Glomerular visceral epithelial cell (primary cell): ENCODE measurements at regions not wholly inside any gene's neighbourhood (a gene's known extent, or its start where the extent isn't known, plus 50 kb on each side); places are given as distances from the start of the nearest gene placed in this dataset.
"Not testable (repeated sequence)": the region's sequence is repeated elsewhere in the genome, so short reads cannot be mapped to it uniquely, and the experiment has no call there.

Experiments
- DNase-seq: peaks from one replicate; pipeline ENCODE4 v3.0.0-alpha.2; 2016; ENCODE audit errors: extremely low spot score

GRCh38 chr1:148432318-148432717, 50.8 kb downstream of the PPIAL4G start:
- DNase-seq = not testable (repeated sequence)

GRCh38 chr1:148429856-148430255, 53.2 kb downstream of the PPIAL4G start:
- DNase-seq = not testable (repeated sequence)

GRCh38 chr1:148426940-148427611, 56.0 kb downstream of the PPIAL4G start:
- DNase-seq = not testable (repeated sequence)

- DNase-seq = not testable (repeated sequence)
Measured at GRCh38 chr1:148426385-148426784, 56.7 kb downstream of the PPIAL4G start.

GRCh38 chr1:148424143-148425003, 58.7 kb downstream of the PPIAL4G start:
- peak; percentile 64 for DNase-seq

GRCh38 chr1:148422921-148423320, 60.2 kb downstream of the PPIAL4G start:
- not testable (repeated sequence) for DNase-seq

- DNase-seq = not testable (repeated sequence)
Measured at GRCh38 chr1:148417241-148417640, 65.9 kb downstream of the PPIAL4G start.

- DNase-seq = not testable (repeated sequence)
Measured at GRCh38 chr1:148413385-148413784, 69.7 kb downstream of the PPIAL4G start.

- not testable (repeated sequence) for DNase-seq
Measured at GRCh38 chr1:148404786-148405568, 78.1 kb downstream of the PPIAL4G start.

GRCh38 chr1:148403925-148404324, 79.2 kb downstream of the PPIAL4G start:
- not testable (repeated sequence) for DNase-seq

- DNase-seq = not testable (repeated sequence)
Measured at GRCh38 chr1:148403085-148403456, 80.0 kb downstream of the PPIAL4G start.

GRCh38 chr1:148402152-148403084, 80.7 kb downstream of the PPIAL4G start:
- peak; percentile 64 for DNase-seq

- DNase-seq = not testable (repeated sequence)
Measured at GRCh38 chr1:148397516-148397915, 85.6 kb downstream of the PPIAL4G start.

- not testable (repeated sequence) for DNase-seq
Measured at GRCh38 chr1:148392505-148392904, 90.6 kb downstream of the PPIAL4G start.

GRCh38 chr1:148391323-148391722, 91.8 kb downstream of the PPIAL4G start:
- DNase-seq = not testable (repeated sequence)

GRCh38 chr1:148389027-148389339, 94.1 kb downstream of the PPIAL4G start:
- DNase-seq = no peak

- peak; percentile 88 for DNase-seq
Measured at GRCh38 chr1:148388260-148389026, 94.7 kb downstream of the PPIAL4G start.

- DNase-seq = not testable (repeated sequence)
Measured at GRCh38 chr1:148387949-148388259, 95.2 kb downstream of the PPIAL4G start.

GRCh38 chr1:148387122-148387948, 95.8 kb downstream of the PPIAL4G start:
- not testable (repeated sequence) for DNase-seq

GRCh38 chr1:148386617-148387016, 96.5 kb downstream of the PPIAL4G start:
- no peak for DNase-seq
